GM06990 (cell line): ENCODE measurements at regions not wholly inside any gene's neighbourhood (a gene's known extent, or its start where the extent isn't known, plus 50 kb on each side); places are given as distances from the start of the nearest gene placed in this dataset.
"Not testable (repeated sequence)": the region's sequence is repeated elsewhere in the genome, so short reads cannot be mapped to it uniquely, and the experiment has no call there.

Source experiments
- DNase-seq: peaks from one replicate; pipeline ENCODE4 v3.0.0-alpha.2; 2011; ENCODE audit not compliant: insufficient read length; ENCODE audit errors: extremely low read depth
- H3K27me3 ChIP-seq: replicated peaks from 2 replicates; pipeline ENCODE4 v1.6.0; 2011; ENCODE audit warnings: low read length; ENCODE audit not compliant: control insufficient read depth, insufficient read depth
- H3K36me3 ChIP-seq: 2 replicates; pipeline ENCODE4 v1.5.1; 2011; ENCODE audit warnings: low read length; ENCODE audit not compliant: control insufficient read depth, insufficient read depth
- H3K4me3 ChIP-seq: replicated peaks from 2 replicates; pipeline ENCODE4 v1.5.1; 2011; ENCODE audit warnings: low read depth, mild to moderate bottlenecking, control low read depth, low read length
- CTCF ChIP-seq: IDR thresholded peaks from 2 replicates; pipeline ENCODE4 v1.5.1; 2011; ENCODE audit warnings: low read length, control low read depth, mild to moderate bottlenecking, inconsistent platforms; ENCODE audit not compliant: insufficient read depth, poor library complexity, severe bottlenecking

DNA sequence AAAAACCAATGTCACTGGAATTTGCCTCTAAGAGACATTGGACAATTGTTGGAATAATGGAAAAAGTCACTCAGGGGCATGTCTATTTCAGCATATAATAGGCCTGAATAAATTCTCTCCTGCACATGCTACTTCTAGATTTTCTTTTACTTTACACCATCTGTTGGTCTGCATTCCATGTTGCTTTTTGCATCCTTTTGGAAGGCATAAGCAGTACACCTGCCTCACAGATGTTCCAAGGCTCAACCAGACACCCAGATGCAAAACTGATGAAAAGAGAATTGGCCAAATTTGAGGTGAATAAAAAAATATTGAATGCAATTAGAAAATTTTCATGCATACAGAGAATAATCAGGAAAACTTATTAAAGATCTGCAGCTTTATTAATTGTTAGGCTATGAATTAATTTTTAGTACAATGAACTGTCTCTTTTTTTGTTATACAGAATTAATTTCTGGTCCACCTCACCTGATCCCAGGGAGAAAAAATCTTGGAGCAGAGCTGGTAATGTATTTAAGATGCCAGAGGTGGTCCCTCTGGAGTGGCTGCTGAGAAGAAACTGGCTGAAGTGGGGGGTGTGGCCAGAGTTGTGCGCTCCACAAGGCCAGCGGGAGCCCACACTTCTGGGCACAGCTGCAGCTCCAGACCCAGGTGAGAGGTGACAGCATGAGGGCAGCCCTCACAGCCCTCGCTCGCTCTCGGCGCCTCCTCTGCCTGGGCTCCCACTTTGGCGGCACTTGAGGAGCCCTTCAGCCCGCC is 778.6 kb downstream of the CDH11 start:
- no peak overlapping the region for H3K4me3 ChIP-seq
- no peak for TF ChIP-seq CTCF
- H3K27me3 ChIP-seq: no peaks in the 10 kb centered on the region
- no peak for DNase-seq
- no peaks in the 10 kb centered on the region for H3K36me3 ChIP-seq

DNA sequence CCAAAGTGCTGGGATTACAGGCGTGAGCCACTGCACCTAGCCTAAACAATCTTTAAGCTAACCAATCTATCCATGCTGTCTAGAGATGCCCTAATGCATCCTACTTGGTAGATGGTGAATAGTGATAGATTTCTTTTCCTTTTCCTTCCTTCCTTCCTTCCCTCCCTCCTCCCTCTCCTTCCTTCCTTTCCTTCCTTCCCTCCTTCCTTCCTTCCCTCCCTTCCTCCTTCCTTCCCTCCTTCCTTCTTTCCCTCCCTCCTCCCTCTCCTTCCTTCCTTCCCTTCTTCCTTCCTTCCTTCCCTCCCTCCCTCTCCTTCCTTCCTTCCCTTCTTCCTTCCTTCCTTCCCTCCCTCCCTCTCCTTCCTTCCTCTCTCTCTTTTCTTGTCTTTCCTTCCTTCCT is 780.5 kb downstream of the CDH11 start:
- not testable (repeated sequence) for H3K36me3 ChIP-seq, H3K4me3 ChIP-seq, DNase-seq

DNA sequence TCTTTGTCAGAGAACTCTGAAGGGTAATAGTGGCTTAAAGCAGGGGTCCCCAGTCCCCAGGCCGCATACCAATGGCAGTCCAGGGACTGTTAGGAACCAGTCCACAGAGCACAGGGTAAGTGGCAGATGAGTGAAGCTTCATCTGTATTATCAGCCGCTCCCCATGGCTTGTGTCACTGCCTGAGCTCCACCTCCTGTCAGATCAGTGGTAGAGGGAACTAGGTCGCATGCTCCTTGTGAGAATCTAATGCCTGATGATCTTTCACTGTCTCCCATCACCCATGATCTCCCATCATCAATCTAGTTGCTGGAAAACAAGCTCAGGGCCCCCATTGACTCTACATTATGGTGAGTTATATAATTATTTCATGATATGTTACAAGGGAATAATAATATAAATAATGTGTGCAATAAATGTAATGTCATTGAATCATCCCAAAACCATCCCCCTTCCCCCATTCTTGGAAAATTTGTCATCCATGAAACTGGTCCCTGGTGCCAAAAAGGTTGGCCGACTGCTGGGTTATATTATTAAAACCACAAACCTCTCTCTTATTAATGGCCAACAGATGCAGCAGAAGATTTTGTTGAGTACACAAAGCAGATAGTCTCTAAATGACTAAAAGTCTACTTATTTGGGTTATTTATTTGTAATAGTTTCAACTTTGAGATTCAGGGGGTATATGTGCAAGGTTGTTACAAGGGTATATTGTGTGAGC is 782.7 kb downstream of the CDH11 start:
- Histone ChIP-seq H3K4me3 (no peak overlapping the region), H3K36me3 (no peaks in the 10 kb centered on the region), H3K27me3 (no peaks in the 10 kb centered on the region)
- TF ChIP-seq CTCF: no peak
- no peak for DNase-seq

More for the DNA sequence above, 780.5 kb downstream of the CDH11 start:
- H3K27me3 ChIP-seq: not testable (repeated sequence)

DNA sequence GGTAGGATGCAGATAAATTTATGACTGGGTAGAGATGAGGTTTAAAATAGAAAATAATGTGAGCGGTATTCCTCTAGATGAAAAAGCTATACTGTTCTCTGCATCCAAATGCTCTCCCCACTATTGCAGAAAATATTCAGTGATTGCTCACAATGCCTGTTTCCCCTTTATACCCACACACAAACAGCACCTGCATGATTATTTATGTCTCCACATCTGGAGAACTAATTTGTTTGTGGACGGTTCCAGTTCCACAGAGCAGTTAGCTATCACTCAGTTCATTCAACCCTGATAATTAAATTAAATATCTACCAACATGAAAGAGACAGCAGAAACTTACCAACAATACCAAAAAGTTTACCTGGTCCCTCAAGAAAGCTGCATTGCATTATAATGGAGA is 800.0 kb downstream of the CDH11 start:
- H3K4me3 ChIP-seq: no peak overlapping the region
- H3K36me3 ChIP-seq: no peaks in the 10 kb centered on the region
- no peaks in the 10 kb centered on the region for H3K27me3 ChIP-seq
- DNase-seq: no peak
- TF ChIP-seq CTCF: no peak

GRCh38 chr16:64321066-64321465 is 800.8 kb downstream of the CDH11 start:
- no peak for TF ChIP-seq CTCF
- no peaks in the 10 kb centered on the region for H3K36me3 ChIP-seq
- no peak for DNase-seq
- no peaks in the 10 kb centered on the region for H3K27me3 ChIP-seq
- no peak overlapping the region for H3K4me3 ChIP-seq

DNA sequence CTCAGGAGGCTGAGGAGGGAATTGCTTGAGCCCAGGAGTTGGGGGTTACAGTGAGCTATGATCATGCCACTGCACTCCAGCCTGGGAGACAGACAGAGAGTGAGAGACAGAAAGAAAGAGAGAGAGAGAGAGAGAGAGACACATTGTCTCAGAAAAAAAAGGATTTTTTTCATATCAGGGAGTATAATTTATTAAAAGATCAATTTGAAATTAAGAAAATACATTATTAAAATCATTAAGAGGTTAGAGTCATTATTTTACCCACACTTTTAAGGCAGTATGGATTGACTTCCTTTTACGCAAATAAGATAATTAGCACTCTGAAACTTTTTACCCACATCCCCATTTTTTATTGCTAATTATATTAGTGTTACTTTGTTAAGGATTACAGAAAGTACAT is 804.3 kb downstream of the CDH11 start:
- Histone ChIP-seq H3K4me3 (no peak overlapping the region), H3K27me3 (no peaks in the 10 kb centered on the region), H3K36me3 (no peaks in the 10 kb centered on the region)
- TF ChIP-seq CTCF: no peak
- DNase-seq: no peak
